ENCODE measurements at regions not wholly inside any gene's neighbourhood (a gene's known extent, or its start where the extent isn't known, plus 50 kb on each side); places are given as distances from the start of the nearest gene placed in this dataset.

GRCh38 chr12:58981961-58982360 is 61.7 kb upstream of the LRIG3 start:
- Histone ChIP-seq H3K4me2 (no peak overlapping the region), H3K9ac (no peak overlapping the region), H3K9me3 (no peaks in the 10 kb centered on the region), H3K4me1 (no peaks in the 10 kb centered on the region), H3K27ac (no peak overlapping the region), H3K27me3 (no peaks in the 10 kb centered on the region), H3K4me3 (no peak overlapping the region), H4K20me1 (no peaks in the 10 kb centered on the region), H3K36me3 (no peaks in the 10 kb centered on the region)
- TF ChIP-seq Cebpa-rat (IDR thresholded peaks at IDR 0.05): no peak

DNA sequence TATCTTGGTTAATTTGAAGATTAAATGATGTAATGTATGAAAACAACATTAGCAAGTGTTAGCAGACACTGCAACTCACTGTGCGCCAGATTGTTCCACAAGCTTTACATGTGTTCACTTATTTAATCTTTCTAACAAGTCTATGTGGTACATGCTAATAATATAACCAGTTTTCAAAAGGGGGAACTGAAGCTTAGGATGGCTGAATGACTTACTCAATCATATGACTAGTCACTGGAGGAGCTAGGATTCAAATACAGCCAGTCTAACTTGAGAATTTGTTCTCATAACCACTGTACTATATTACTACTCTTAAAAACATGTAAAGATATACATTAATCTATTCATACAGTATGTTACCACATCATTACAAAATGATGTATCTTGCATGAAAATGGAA is 60.5 kb upstream of the LRIG3 start:
- Histone ChIP-seq H3K4me3 (no peak overlapping the region), H3K36me3 (no peaks in the 10 kb centered on the region), H4K20me1 (no peaks in the 10 kb centered on the region), H3K4me2 (no peak overlapping the region), H3K9ac (no peak overlapping the region), H3K9me3 (no peaks in the 10 kb centered on the region), H3K4me1 (no peaks in the 10 kb centered on the region), H3K27ac (no peak overlapping the region), H3K27me3 (no peaks in the 10 kb centered on the region)
- TF ChIP-seq Cebpa-rat (IDR thresholded peaks at IDR 0.05): no peak

GRCh38 chr12:58978717-58979116 is 58.4 kb upstream of the LRIG3 start:
- H3K4me1 ChIP-seq: no peaks in the 10 kb centered on the region
- H3K27ac ChIP-seq: no peak overlapping the region
- no peaks in the 10 kb centered on the region for H3K36me3 ChIP-seq
- H3K27me3 ChIP-seq: no peaks in the 10 kb centered on the region
- H3K9me3 ChIP-seq: no peaks in the 10 kb centered on the region
- H4K20me1 ChIP-seq: no peaks in the 10 kb centered on the region
- no peak for TF ChIP-seq Cebpa-rat (IDR thresholded peaks at IDR 0.05)
- H3K4me3 ChIP-seq: no peak overlapping the region
- no peak overlapping the region for H3K4me2 ChIP-seq
- no peak overlapping the region for H3K9ac ChIP-seq

- TF ChIP-seq Cebpa-rat (IDR thresholded peaks at IDR 0.05): no peak
- H3K9me3 ChIP-seq: no peaks in the 10 kb centered on the region
- no peaks in the 10 kb centered on the region for H3K27me3 ChIP-seq
- no peak overlapping the region for H3K9ac ChIP-seq
- no peaks in the 10 kb centered on the region for H4K20me1 ChIP-seq
- no peak overlapping the region for H3K4me2 ChIP-seq
- no peak overlapping the region for H3K27ac ChIP-seq
- H3K4me1 ChIP-seq: no peaks in the 10 kb centered on the region
- H3K36me3 ChIP-seq: no peaks in the 10 kb centered on the region
- H3K4me3 ChIP-seq: no peak overlapping the region
Observed at GRCh38 chr12:58977476-58977875, 57.2 kb upstream of the LRIG3 start.

- H3K4me2 ChIP-seq: no peak overlapping the region
- no peak overlapping the region for H3K9ac ChIP-seq
- no peaks in the 10 kb centered on the region for H3K36me3 ChIP-seq
- no peaks in the 10 kb centered on the region for H3K4me1 ChIP-seq
- no peaks in the 10 kb centered on the region for H3K9me3 ChIP-seq
- no peak overlapping the region for H3K27ac ChIP-seq
- H3K4me3 ChIP-seq: no peak overlapping the region
- no peaks in the 10 kb centered on the region for H3K27me3 ChIP-seq
- H4K20me1 ChIP-seq: no peaks in the 10 kb centered on the region
- no peak for TF ChIP-seq Cebpa-rat (IDR thresholded peaks at IDR 0.05)
Observed at GRCh38 chr12:58976146-58976545, 55.8 kb upstream of the LRIG3 start.
